HCT116 (cell line): ENCODE measurements at regions not wholly inside any gene's neighbourhood (a gene's known extent, or its start where the extent isn't known, plus 50 kb on each side); places are given as distances from the start of the nearest gene placed in this dataset.

Experiments used
- ATAC-seq: fragments of 200-7000 bp; cut with Tn5 transposase; 2 replicates; pipeline ENCODE4 v1.9.1; 2020; ENCODE audit warnings: mild to moderate bottlenecking, moderate library complexity
- BruUV-seq: library from RNA; stranded (reverse); fragments of 400-500 nt; replicated peaks from 2 replicates; lab custom pipeline; 2021; lab: Mats Ljungman, UMichigan
- CTCF ChIA-PET: fragments of 300-600 bp; sonication (Branson Sonifier 250); formaldehyde crosslinking; loops from one replicate; lab custom pipeline; 2021; ENCODE audit warnings: antibody characterized with exemption; lab: Charles Lee
- POLR2A ChIA-PET: fragments of 300-600, 350-600 bp; sonication (Branson Sonifier 250); formaldehyde crosslinking; loops from one replicate; lab custom pipeline; 2021; ENCODE audit warnings: antibody characterized with exemption; lab: Charles Lee
- RAD21 ChIA-PET, 2 experiments: fragments of 300-600 bp; sonication (Branson Sonifier 250); formaldehyde crosslinking; loops; one replicate each; lab custom pipeline; 2023; ENCODE audit warnings: low total read pairs in 2 of 2; ENCODE audit not compliant: uncharacterized antibody in 2 of 2, unreplicated experiment in 2 of 2, low non-redundant PET in 1 of 2; lab: Charles Lee
- DNase-seq: peaks from one replicate; pipeline ENCODE4 v3.0.0-alpha.2; 2010; ENCODE audit warnings: low read depth, low spot score
- H2AFZ ChIP-seq: fragments of 200-600 bp; shearing (Covaris generic), sonication (generic); 2 replicates; pipeline ENCODE4 v1.6.1; 2017; ENCODE audit warnings: low read depth, mixed run types, mixed read lengths, antibody characterized with exemption, low read length; ENCODE audit not compliant: poor library complexity, severe bottlenecking
- H3K27ac ChIP-seq: 2 replicates; pipeline ENCODE4 v1.5.1; 2012; ENCODE audit warnings: low read depth, low read length
- H3K27me3 ChIP-seq: fragments of 200-600 bp; sonication (generic); 2 replicates; pipeline ENCODE4 v1.6.1; 2016; ENCODE audit warnings: mixed run types, low read length, mixed read lengths; ENCODE audit not compliant: insufficient read depth
- H3K36me3 ChIP-seq, 2 experiments: fragments of 200-500 bp in 1 of 2; fragments of 200-600 bp in 1 of 2; sonication (Bioruptor generic) in 1 of 2; sonication (generic) in 1 of 2; 2 replicates each; pipeline versions ENCODE4 v1.5.1 to v1.6.1; 2014 to 2016; ENCODE audit warnings: low read length in 2 of 2, inconsistent platforms in 1 of 2, mixed read lengths in 1 of 2, mixed run types in 1 of 2; ENCODE audit not compliant: insufficient read depth in 2 of 2, control insufficient read depth in 1 of 2
- H3K4me1 ChIP-seq, 2 experiments: fragments of 200-600 bp in 1 of 2; sonication (generic) in 1 of 2; 2 replicates each; pipeline versions ENCODE4 v1.5.1 to v1.6.1; 2012 to 2017; ENCODE audit warnings: low read length in 2 of 2, inconsistent platforms in 1 of 2, mild to moderate bottlenecking in 1 of 2, mixed read lengths in 1 of 2, mixed run types in 1 of 2, moderate library complexity in 1 of 2; ENCODE audit not compliant: insufficient read depth in 2 of 2, control insufficient read depth in 1 of 2
- H3K4me2 ChIP-seq: fragments of 200-600 bp; sonication (generic); 2 replicates; pipeline ENCODE4 v1.6.1; 2017; ENCODE audit warnings: mixed run types, low read length, mixed read lengths
- H3K4me3 ChIP-seq, 2 experiments: fragments of 200-600 bp in 1 of 2; sonication (generic) in 1 of 2; replicated peaks in 1 of 2; 2 replicates each; pipeline ENCODE4 v1.5.1; 2011 to 2016; ENCODE audit warnings: low read length in 2 of 2, control low read depth in 1 of 2, low read depth in 1 of 2, mild to moderate bottlenecking in 1 of 2, mixed read lengths in 1 of 2, mixed run types in 1 of 2
- H3K79me2 ChIP-seq: fragments of 200-600 bp; sonication (generic); 2 replicates; pipeline ENCODE4 v1.6.1; 2017; ENCODE audit warnings: mild to moderate bottlenecking, mixed run types, low read length, moderate library complexity, mixed read lengths; ENCODE audit not compliant: insufficient read depth
- H3K9ac ChIP-seq: fragments of 200-600 bp; sonication (generic); 2 replicates; pipeline ENCODE4 v1.6.1; 2016; ENCODE audit warnings: low read length, mixed read lengths
- H3K9me2 ChIP-seq: fragments of 200-600 bp; sonication (generic), shearing (Covaris generic); 2 replicates; pipeline ENCODE4 v1.6.1; 2017; ENCODE audit warnings: mixed run types, mild to moderate bottlenecking, moderate library complexity; ENCODE audit not compliant: insufficient read depth
- H3K9me3 ChIP-seq, 2 experiments: fragments of 200-500 bp in 1 of 2; fragments of 200-600 bp in 1 of 2; sonication (Bioruptor generic) in 1 of 2; sonication (generic) in 1 of 2; 2 replicates each; pipeline ENCODE4 v1.6.1; 2014 to 2017; ENCODE audit warnings: low read length in 2 of 2, mixed read lengths in 2 of 2, inconsistent platforms in 1 of 2, low read depth in 1 of 2, mild to moderate bottlenecking in 1 of 2, mixed run types in 1 of 2, moderate library complexity in 1 of 2; ENCODE audit not compliant: control insufficient read depth in 1 of 2, insufficient read depth in 1 of 2
- H4K20me1 ChIP-seq: fragments of 200-600 bp; sonication (generic), shearing (Covaris generic); 2 replicates; pipeline ENCODE4 v1.6.1; 2017; ENCODE audit warnings: mixed run types, mild to moderate bottlenecking, moderate library complexity; ENCODE audit not compliant: insufficient read depth
- CBX3 ChIP-seq: IDR thresholded peaks from 2 replicates; pipeline ENCODE4 v1.6.1; 2012; ENCODE audit warnings: low read depth
- CEBPB ChIP-seq: IDR thresholded peaks from 2 replicates; pipeline ENCODE4 v1.6.1; 2012; ENCODE audit warnings: low read depth
- FOSL1 ChIP-seq: IDR thresholded peaks from 2 replicates; pipeline ENCODE4 v1.6.1; 2012; ENCODE audit warnings: low read depth
- POLR2AphosphoS5 ChIP-seq: IDR thresholded peaks from 2 replicates; pipeline ENCODE4 v1.6.1; 2011; ENCODE audit warnings: mild to moderate bottlenecking, low read depth, low read length, moderate library complexity
- RAD21 ChIP-seq: IDR thresholded peaks from 2 replicates; pipeline ENCODE4 v1.6.1; 2012; ENCODE audit warnings: low read depth, mild to moderate bottlenecking
- SIN3A ChIP-seq: IDR thresholded peaks from 2 replicates; pipeline ENCODE4 v1.6.1; 2012; ENCODE audit warnings: low read depth
- SP1 ChIP-seq: IDR thresholded peaks from 2 replicates; pipeline ENCODE4 v1.6.1; 2012; ENCODE audit warnings: low read depth
- TCF7L2 ChIP-seq: IDR thresholded peaks from 2 replicates; pipeline ENCODE4 v1.7.0; 2011; ENCODE audit warnings: borderline replicate concordance, inconsistent platforms; ENCODE audit not compliant: insufficient read depth, insufficient read length; ENCODE audit errors: extremely low read depth
- YY1 ChIP-seq: IDR thresholded peaks from 2 replicates; pipeline ENCODE4 v1.6.1; 2011; ENCODE audit warnings: low read length, low read depth, moderate library complexity, mild to moderate bottlenecking; ENCODE audit not compliant: insufficient replicate concordance; ENCODE audit errors: extremely low read depth
- intact Hi-C: fragments of 100-400 bp; cut with micrococcal nuclease; formaldehyde crosslinking; loops from 2 replicates; pipeline ENCODE4 v1.10.0; 2022
- TF ChIP-seq, protein P1 (sequence below): IDR thresholded peaks from 2 replicates; pipeline ENCODE4 v1.6.1; 2011; ENCODE audit warnings: mild to moderate bottlenecking, low read length, moderate library complexity; ENCODE audit not compliant: insufficient replicate concordance; ENCODE audit errors: extremely low read depth
- TF ChIP-seq, protein P2 (sequence below), 3 experiments: fragments of 200-600 bp in 1 of 3; sonication (generic) in 1 of 3; IDR thresholded peaks in 2 of 3; conservative IDR thresholded peaks in 1 of 3; 2 replicates each; pipeline ENCODE4 v1.5.1; 2012 to 2017; ENCODE audit warnings: low read depth in 2 of 3, low read length in 2 of 3, antibody characterized with exemption in 1 of 3, borderline replicate concordance in 1 of 3, control low read depth in 1 of 3, mild to moderate bottlenecking in 1 of 3, mixed read lengths in 1 of 3, mixed run types in 1 of 3, moderate library complexity in 1 of 3; ENCODE audit not compliant: insufficient read depth in 1 of 3

DNA sequence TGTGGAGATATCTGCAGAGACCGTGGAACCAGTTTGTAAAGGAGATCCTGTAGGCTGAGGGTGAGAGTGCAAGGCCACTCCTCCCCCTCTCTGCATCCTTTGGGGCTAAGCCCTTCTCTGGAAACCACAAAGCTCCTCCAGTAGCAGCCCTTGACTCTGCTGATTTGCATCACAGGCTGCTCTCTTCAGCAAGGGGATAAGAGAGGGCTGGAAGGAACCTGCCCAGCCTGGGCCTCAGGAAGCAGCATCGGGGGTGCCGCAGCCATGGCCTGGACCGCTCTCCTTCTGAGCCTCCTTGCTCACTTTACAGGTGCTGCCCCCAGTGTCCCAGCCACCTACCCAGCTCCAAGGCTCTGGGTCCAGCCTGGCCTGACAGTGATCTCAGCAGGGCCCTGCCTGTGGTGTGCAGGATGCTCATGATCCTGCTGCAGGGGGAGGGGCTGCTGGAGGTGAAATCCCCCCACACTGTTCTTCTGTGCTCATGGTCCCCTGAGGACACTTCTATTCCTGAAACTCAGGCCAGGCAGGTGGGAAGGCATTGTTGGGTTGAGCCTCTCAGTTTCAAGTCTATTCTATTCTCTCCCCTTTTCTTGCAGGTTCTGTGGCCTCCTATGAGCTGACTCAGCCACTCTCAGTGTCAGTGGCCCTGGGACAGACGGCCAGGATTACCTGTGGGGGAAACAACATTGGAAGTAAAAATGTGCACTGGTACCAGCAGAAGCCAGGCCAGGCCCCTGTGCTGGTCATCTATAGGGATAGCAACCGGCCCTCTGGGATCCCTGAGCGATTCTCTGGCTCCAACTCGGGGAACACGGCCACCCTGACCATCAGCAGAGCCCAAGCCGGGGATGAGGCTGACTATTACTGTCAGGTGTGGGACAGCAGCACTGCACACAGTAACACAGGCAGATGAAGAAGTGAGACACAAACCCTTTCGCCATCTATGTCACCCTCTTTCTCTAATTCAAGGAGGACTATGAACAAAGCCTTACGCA, 68.5 kb upstream of the IGLL5 start:
- ChIA-PET POLR2A (no interaction called here), RAD21 (no interaction called here)
- no peaks in the 10 kb centered on the region for H3K79me2 ChIP-seq
- H3K4me1 ChIP-seq, result no peaks in the 10 kb centered on the region
- H3K9me2 ChIP-seq, result no peaks in the 10 kb centered on the region
- H3K36me3 ChIP-seq, result no peaks in the 10 kb centered on the region
- no peak for DNase-seq
- intact Hi-C loops, result no loop called here
- H3K4me2 ChIP-seq, result no peak overlapping the region
- no peak overlapping the region for H3K9ac ChIP-seq
- no peaks in the 10 kb centered on the region for H4K20me1 ChIP-seq
- no peak overlapping the region for H3K27ac ChIP-seq
- H3K9me3 ChIP-seq, result no peaks in the 10 kb centered on the region
- no peaks in the 10 kb centered on the region for H3K27me3 ChIP-seq
- no peak overlapping the region for H2AFZ ChIP-seq
- TF ChIP-seq SP1 (no peak), CBX3 (no peak), CEBPB (no peak)
- TF ChIP-seq, protein P1, sequence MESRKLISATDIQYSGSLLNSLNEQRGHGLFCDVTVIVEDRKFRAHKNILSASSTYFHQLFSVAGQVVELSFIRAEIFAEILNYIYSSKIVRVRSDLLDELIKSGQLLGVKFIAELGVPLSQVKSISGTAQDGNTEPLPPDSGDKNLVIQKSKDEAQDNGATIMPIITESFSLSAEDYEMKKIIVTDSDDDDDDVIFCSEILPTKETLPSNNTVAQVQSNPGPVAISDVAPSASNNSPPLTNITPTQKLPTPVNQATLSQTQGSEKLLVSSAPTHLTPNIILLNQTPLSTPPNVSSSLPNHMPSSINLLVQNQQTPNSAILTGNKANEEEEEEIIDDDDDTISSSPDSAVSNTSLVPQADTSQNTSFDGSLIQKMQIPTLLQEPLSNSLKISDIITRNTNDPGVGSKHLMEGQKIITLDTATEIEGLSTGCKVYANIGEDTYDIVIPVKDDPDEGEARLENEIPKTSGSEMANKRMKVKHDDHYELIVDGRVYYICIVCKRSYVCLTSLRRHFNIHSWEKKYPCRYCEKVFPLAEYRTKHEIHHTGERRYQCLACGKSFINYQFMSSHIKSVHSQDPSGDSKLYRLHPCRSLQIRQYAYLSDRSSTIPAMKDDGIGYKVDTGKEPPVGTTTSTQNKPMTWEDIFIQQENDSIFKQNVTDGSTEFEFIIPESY, result no peak
- TF ChIP-seq, all 23 proteins: peak for 0
- no peak overlapping the region for H3K4me3 ChIP-seq
- no peak for ATAC-seq
- BruUV-seq, result no TSS peak
- CTCF ChIA-PET, result interaction anchor here (1.6 kb wide), 1 partner anchor 10 kb away, joined by 9 read pairs; no protein-coding TSS in a partner anchor

DNA sequence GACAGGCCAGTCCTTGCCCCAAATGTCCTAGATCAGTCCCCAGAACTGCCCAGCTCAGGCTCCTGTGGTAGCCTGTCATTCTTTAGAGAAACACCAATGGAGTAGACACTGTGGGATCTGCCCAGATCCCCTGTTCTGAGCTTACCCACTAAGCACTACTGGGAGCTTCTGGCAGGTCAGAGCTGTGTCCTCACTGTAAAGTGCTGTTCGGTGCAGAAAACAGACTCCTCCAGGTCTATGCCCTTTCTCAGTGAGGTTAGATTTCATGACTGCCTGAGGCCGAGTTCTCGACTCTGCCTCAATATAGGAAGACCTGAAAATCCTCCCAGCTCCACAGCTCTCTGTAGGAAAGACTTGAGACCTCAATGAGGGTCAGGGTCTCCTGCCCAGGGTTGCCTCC, 67.5 kb upstream of the IGLL5 start:
- H3K79me2 ChIP-seq, result no peaks in the 10 kb centered on the region
- DNase-seq (no peak), ATAC-seq (no peak)
- no peak overlapping the region for H2AFZ ChIP-seq
- RAD21 ChIA-PET, result no interaction called here
- no peak overlapping the region for H3K27ac ChIP-seq
- no peaks in the 10 kb centered on the region for H3K27me3 ChIP-seq
- H3K4me1 ChIP-seq, result no peaks in the 10 kb centered on the region
- H3K4me3 ChIP-seq, result no peak overlapping the region
- H4K20me1 ChIP-seq, result no peaks in the 10 kb centered on the region
- TF ChIP-seq YY1, result no peak
- TF ChIP-seq, protein P2, sequence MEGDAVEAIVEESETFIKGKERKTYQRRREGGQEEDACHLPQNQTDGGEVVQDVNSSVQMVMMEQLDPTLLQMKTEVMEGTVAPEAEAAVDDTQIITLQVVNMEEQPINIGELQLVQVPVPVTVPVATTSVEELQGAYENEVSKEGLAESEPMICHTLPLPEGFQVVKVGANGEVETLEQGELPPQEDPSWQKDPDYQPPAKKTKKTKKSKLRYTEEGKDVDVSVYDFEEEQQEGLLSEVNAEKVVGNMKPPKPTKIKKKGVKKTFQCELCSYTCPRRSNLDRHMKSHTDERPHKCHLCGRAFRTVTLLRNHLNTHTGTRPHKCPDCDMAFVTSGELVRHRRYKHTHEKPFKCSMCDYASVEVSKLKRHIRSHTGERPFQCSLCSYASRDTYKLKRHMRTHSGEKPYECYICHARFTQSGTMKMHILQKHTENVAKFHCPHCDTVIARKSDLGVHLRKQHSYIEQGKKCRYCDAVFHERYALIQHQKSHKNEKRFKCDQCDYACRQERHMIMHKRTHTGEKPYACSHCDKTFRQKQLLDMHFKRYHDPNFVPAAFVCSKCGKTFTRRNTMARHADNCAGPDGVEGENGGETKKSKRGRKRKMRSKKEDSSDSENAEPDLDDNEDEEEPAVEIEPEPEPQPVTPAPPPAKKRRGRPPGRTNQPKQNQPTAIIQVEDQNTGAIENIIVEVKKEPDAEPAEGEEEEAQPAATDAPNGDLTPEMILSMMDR (IDR thresholded peaks at IDR 0.05 in 2 of 3, conservative IDR thresholded peaks at IDR 0.05 in 1 of 3; ENCODE audit: borderline replicate concordance in 1 of 3, insufficient read depth in 1 of 3, low read depth in 2 of 3, low read length in 2 of 3), result no peak
- no peak for TF ChIP-seq SIN3A
- TF ChIP-seq POLR2AphosphoS5, result no peak
- TF ChIP-seq, protein P1, result no peak
- TF ChIP-seq CBX3, result no peak
- no peak for TF ChIP-seq FOSL1
- no peak for TF ChIP-seq RAD21
- TF ChIP-seq TCF7L2, result no peak
- TF ChIP-seq CEBPB, result no peak
- no TSS peak for BruUV-seq
- H3K9me2 ChIP-seq, result no peaks in the 10 kb centered on the region
- POLR2A ChIA-PET, result no interaction called here
- H3K9ac ChIP-seq, result no peak overlapping the region
- H3K9me3 ChIP-seq, result no peaks in the 10 kb centered on the region
- intact Hi-C loops, result no loop called here
- no peak overlapping the region for H3K4me2 ChIP-seq
- H3K36me3 ChIP-seq, result no peaks in the 10 kb centered on the region
- CTCF ChIA-PET, result no interaction called here
